Suprapubic skin (tissue), 3 donors: ENCODE measurements at regions not wholly inside any gene's neighbourhood (a gene's known extent, or its start where the extent isn't known, plus 50 kb on each side); places are given as distances from the start of the nearest gene placed in this dataset.

ENCODE experiments used
- CTCF ChIP-seq, 2 donors: fragments of 200-600 bp in 1 of 2; fragments of 450-650 bp in 1 of 2; sonication (generic) in 1 of 2; IDR thresholded peaks; one replicate each; pipeline ENCODE4 v1.5.1; 2016 to 2019; ENCODE audit warnings: antibody characterized with exemption in 2 of 2, mild to moderate bottlenecking in 1 of 2, moderate library complexity in 1 of 2
- POLR2A ChIP-seq, 2 donors: fragments of 450-650 bp; IDR thresholded peaks; one replicate each; pipeline ENCODE4 v1.6.1; 2017; ENCODE audit warnings: antibody characterized with exemption in 2 of 2, mild to moderate bottlenecking in 2 of 2, moderate library complexity in 2 of 2

DNA sequence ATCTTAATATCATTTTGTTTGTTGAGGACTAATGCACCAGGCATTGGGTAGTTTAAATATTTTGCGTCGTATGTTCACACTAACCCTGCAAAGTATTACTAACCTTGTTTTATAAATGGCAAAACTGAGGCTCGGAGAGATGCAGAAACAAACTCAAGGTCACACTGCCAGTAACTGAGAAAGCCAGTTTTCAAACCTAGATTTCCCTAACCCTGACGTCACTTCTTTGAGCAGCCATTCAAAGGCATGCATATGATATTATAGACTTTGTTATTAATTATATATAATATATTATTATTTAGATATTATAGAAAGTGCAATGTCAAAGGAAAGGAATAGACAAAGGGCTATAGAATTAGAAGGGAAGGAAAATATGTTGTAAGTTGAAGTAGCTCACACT lies 167.6 kb upstream of the EOMES start:
- TF ChIP-seq POLR2A (IDR thresholded peaks at IDR 0.05) (no peak), CTCF (IDR thresholded peaks at IDR 0.05) (no peak)
